ENCODE measurements at regions not wholly inside any gene's neighbourhood (a gene's known extent, or its start where the extent isn't known, plus 50 kb on each side); places are given as distances from the start of the nearest gene placed in this dataset.
"Not testable (repeated sequence)": the region's sequence is repeated elsewhere in the genome, so short reads cannot be mapped to it uniquely, and the experiment has no call there.

DNA sequence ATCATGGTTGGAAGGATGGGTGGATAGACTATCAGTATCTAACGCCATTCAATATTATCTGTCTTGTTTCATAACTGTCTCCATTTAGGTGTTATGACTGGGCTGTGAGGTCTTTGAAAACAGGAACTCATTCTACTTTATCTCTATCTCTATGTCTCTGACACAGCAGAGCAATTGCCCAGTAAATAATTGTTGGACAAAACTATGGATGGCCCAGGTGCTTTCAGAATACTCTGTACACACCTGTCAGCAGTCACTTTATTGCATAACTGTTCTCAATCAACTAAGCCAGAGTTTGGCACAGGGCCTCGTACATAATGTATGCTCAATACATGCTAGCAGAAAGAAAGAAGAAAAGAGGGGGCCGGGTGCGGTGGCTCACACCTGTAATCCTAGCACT, 210.3 kb downstream of the OPA1 start:
- no peak for DNase-seq (ENCODE audit: low spot score)

DNA sequence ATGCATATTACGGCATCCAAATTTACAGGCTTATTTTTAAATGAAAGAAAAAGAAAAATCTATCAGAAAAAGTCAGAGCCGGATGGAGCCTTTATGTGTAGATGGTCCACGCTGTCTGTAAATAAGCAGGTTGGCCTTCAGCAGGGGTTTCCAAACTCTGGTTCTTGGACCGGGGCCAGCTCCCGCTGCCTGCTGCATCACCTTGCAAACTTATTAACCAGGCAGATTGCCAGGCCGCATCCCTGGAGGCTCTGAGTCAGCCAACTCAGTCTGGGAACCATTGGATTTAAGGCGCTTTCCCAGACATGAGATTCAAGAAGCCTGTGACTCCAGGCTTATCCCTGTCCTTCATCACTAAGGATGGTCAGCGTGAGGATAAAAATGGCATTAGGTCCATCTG, 212.4 kb downstream of the OPA1 start:
- DNase-seq (ENCODE audit: low spot score): peak; percentile 25

DNA sequence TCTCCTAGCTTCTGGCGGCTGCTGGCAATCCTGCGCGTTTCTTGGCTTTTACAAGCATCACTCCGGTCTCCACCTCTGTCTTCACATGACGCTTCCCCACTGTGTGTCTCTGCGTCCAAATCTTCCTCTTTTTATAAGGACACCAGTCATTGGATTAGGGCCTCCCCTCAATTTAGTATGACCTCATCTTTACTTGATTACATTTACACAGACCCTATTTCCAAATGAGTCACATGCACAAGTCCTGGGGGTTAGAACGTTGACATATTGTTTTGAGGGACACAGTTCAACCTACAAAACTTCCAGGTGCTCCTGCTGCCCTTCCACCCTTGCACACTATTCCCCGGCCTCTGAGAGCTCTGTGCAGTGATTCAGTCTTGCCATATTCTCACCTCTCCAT, 215.3 kb downstream of the OPA1 start:
- DNase-seq (ENCODE audit: low spot score): no peak

DNA sequence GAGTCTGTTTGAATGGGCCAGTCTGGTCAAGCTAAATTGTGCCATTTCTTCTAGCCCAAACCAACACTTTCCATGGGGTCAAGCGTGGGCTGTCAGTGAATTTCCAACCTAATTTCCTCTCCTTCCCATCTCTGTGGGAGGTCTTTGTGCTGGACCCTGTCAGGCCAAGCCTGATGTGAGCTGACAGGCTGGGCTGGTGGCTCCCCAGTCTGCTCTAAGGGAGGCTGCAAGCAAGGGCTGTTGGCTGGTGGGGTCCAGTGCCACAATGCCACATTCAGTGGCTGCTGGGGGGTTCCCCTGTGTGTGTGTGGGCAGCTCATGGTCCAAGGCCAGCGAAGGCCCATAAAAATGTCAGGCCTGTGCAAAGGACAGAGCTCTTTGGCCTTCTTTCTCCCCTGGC, 216.1 kb downstream of the OPA1 start:
- no peak for DNase-seq (ENCODE audit: low spot score)

DNA sequence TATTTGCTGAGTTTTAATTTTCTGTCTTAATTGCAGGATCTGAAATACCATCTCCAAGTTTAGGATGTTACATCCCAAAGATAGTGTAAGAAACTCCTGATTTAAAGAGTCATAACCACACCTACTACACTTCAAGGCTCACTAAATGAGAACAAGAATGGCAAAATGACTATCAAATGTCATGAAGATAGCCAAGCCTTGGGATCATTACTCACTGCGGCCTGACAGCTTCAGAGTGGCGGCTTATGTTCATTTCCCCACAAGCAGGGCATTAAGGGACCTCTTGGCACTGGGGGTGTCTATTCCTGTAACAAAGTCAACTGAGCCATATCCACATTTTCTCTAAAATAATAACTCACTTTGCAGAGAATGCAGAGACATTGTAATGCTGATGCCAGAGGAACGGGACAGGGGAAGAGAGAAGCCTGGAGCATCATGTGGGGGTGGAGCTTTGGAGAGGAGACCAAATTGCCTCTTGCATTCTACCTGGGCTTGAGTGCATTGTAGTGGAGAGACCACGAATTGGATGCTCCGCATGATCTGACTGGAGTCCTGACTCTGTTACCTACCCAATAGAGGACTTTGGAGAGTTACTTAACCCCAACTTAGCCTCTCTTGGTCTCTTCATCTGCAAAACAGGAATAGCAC, 219.2 kb downstream of the OPA1 start:
- DNase-seq (ENCODE audit: low spot score): no peak

DNA sequence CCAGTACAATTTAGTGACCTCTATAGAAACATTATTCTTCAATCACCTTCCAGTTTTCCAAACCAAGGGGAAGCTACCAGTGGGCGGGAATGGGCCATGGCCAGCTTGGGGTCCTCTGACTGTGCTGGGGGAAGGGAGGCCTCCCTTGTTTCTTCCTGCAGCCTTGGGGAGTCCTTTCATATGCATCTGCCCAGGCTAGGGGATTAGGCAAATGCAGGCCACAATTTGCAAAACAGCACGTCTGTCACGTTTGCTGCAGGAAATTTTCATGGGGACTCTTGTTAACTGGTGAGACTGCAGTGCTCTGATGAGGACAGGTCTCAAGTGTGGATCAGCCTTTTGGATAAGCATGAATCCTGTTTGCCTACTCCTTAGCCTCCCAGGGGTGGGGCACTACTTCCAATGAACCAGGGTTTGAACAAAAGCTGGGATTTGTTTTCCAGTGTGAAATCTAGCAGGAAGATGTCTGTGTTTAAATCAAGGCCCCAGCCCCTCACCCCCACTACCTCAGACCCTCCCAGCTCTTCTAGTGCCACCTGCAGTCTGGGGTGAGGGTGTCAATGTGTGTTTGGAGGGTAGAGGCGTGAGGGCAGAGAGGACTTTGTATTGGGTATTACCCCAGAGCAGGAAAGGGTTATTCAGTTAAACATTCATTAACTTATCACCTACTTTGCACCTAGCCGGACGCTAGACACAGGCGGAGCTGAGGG, 219.9 kb downstream of the OPA1 start:
- no peak for DNase-seq (ENCODE audit: low spot score)

DNA sequence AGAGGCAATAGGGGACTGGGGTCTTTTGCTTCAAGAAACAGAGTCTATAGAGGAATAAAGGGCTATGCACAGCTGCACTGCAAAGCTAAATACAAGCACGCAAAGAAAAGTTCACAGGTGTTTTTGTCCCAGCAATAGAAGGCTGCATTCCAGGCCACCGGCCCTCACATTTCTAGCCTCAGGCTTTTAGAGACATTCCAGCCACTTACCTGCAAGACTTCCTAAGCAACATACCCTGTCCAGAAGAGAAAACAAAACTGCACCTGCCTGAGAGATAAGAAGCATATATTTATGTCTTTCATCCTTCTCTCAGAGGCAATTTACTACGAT, 220.5 kb downstream of the OPA1 start:
- DNase-seq (ENCODE audit: low spot score): no peak

DNA sequence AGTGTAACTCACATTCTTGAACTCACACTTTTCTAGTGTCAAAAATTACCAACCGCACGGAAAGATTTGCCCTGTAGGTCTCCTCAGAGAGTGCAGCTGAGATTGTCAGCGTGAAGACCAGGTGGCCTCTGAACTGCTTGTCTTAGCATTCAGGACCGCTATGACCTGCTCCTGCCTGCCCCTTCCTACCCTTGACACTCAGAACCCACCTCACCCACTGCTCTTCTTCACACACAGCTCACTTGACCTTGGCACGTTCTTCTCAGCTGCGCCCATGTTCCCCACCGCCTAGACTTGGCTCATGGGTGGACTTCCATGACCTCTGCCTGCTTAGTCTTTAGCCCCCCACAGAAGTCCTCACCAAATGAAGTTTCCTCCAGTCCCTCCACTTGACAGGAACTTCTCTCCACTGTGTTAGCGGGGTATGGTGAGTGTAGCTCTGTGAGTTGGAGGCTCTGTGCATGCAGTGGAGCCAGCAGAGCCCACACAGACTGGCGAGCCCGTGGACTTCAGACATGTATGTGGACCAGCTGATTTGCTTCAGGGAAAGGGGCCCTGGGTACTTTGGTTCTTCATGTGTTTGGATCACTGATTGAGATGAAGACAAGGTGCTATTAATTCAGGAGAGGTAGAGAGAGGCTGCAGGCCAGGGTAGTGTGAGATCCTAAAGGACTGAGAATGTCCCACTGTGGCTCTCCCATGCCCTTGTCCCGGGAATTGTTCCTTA, 221.3 kb downstream of the OPA1 start:
- no peak for DNase-seq (ENCODE audit: low spot score)

DNA sequence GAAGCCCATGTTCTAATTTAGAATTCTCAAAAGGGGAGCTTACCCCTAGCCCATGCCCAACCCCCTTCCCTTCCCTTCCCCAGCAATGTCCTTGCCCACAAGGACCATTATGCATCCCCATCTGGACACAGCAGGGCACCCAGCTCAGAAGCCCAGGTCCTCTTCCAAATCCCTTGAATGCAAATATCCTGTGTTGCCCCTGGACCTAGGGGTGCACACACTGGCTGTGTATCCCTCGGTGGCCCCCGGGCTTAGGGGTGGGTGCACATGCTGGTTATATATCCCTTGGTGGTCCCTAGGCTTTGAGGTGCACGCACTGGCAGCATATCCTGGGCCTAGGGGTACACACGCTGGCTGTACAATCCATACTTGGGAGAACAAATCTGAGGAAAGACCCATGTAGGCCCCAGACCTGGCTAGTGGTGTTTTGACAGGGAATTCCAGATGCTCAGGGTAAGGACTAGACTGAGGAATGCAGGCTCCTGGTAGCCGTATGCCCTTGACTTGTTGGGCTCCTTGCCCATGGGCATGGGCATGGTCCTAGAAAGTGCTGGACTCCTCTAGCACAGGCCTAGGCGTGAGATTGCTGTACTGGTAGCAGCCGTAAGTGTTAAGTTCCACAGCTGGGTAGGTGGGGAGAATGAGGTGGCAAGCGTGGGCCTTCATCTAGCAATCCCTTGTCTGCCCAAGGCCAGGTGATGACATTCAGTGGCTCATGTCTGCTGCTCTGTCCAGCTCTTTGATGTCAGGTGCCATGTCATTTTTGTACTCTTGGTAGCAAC, 222.4 kb downstream of the OPA1 start:
- DNase-seq (ENCODE audit: low spot score): no peak

DNA sequence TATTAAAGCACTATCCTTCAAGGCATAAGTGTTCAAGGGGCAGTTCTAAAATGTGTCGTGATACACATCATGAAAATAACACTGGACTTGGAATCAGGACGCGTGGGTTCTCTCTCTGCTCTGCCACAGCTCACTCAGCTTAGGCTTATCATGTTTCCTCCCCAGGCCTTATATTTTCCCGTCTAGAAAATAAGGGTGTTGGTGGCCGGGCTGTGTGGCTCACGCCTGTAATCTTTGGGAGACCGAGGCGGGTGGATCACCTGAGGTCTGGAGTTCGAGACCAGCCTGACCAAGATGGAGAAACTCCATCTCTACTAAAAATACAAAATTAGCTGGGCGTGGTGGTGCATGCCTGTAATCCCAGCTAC, 223.0 kb downstream of the OPA1 start:
- no peak for DNase-seq (ENCODE audit: low spot score)

DNA sequence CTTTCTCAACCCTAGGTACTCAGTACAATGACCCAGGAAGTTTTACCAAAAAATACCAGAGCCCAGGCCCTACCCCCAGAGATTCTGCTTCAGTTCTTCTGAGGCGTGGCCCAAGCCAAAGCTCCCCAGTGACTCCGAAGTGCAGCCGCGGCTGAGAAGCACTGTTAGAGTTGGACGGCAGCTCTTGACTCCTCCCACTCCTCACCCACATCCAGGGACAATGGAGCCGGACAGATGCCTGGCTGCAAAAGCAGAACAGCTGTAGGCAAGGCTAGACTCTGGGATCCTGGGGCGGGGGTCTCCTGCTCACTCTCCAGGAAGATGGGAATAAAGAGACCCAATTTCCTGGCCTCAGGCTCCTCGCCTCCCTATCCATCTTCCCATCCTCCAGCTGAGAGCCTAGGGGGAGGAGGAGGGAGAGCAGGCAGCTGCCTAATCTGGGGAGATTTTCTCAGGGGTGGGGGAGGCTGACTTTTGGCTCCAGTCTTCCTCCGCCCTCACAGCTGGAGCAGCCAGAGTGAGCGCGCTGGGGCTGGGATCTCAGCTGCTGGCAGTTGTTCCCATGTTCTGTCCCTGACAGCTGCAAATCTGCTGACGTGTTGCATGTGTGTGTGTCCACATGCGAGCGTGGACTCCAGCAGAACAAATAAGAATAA, 223.8 kb downstream of the OPA1 start:
- DNase-seq (ENCODE audit: low spot score): peak; percentile 25

DNA sequence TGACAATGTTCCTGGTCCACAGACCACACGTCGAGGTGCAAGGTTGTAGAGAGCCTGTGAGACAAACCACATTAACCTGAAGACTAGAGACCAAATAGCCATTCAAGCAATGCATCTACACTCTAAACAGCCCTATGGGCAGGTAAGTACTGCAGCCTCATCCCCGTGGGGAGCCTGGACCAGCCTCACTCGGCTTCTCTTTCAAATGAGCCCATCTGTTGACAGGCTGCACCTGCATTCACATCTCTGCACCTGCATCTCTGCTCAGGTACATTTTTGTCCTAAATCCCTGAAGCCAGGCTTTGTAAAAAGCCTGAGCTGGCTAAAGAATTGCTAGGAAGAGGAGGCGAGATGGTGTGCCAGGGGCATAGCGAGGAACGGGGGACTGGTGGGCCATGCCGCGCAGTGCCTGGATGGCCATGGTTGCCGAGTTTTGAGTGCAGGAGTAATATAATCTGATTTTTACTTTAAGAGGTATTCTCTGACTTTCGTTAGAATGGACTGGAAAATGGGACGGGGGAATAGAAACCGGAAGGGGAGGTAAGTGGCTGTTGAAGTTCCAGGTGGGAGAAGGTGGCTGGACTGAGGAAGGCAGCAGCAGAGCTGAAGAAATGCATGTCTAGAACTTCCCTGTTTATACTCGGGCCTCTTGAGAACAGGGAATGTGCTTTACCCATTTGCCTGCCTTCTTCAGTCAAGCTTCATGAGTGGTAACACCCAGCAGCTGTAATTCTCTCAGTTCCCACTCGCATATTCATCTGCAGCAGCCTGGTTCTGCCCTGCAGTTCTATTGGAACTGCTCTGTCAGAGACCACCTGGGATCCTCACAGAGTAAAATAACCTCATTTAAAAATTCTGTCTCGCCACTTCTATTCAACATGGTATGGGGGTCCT, 226.4 kb downstream of the OPA1 start:
- DNase-seq (ENCODE audit: low spot score): no peak

DNA sequence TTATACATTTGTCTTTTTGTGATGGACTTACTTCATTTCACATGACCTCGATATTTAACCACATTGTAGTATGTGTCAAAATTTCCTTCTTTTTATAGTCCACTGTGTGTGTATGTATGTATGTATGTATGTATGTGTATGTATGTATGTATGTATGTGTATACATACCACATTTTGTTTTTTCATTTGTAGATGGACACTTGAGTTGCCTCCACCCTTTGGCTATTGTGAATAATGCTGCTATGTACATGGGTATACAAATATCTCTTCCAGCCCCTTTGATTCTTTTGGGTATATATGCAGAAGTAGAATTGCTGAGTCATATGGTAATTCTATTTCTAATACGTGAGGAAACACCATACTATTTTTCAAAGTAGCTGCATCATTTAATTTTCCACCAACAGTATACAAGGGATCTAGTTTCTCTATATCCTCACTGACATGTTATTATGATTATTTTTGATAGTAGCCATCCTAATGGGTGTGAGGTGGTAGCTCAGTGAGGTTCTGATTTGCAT, 228.2 kb downstream of the OPA1 start:
- no peak for DNase-seq (ENCODE audit: low spot score)

DNA sequence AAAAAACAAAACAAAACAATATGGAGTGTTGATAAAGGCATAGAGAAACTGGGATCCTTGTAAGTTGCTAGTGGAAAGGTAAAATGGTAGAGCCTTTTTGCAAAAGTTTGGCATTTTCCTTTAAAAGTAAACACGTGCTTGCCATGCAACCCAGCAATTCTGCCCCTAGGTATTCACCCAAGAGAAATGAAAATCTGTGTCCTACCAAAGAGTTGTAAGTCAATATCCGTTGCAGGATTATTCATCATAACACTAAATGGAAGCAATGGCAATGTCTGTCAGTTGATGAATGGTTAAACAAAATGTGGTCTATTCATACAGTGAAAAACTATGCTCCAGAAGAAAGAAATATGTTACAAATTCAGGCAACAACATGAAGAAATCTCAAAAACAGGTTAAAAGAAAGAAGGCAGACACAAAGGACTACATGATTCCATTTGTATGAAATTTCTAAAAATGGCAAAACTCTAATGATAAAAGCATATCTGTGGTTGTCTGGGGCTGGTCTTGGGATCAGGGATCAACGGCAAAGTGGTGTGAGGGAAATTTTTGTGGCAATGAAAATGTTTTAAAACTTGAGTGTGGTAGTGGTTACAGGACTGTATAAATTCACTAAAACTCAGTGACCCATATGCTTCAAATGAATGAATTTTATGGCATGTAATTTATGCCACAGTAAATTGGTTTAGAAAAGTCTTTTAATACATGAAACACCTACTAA, 229.6 kb downstream of the OPA1 start:
- DNase-seq (ENCODE audit: low spot score): no peak

DNA sequence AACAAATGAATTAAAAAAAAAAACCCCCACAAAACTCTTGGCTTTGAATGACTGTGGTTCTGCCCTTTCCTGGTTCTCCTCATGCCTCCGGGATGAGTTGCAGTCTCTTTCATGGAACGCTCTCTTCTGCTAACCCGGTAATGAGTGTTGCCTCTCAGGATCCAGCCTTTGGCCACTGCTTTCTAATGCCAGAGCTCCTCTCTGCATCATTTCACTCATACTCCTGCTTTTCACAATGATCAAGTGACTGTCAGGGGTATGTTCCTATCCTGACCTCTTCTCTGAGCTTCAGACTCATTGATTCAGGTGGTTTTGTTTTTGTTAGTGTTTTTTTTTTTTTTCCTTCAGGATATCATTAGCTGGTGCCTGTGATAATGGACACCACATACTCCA, 230.2 kb downstream of the OPA1 start:
- not testable (repeated sequence) for DNase-seq (ENCODE audit: low spot score)

DNA sequence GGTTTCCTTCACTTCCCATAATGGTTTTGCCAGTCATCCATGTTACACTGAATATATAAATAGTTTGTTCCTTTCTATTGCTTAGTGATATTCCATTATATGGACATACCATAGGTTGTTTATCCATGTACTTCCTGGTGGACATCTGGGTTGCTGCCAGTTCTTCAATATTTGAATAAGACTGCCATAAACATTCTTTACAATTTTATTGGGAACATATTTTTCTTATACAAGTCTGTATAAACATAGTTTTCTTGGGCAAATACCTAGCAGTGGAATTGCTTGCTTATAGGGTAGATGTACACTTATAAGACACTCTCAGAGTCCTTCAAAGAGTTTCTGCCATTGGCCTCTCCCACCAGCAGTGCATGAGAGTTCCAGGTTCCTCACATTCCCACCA, 231.4 kb downstream of the OPA1 start:
- no peak for DNase-seq (ENCODE audit: low spot score)

DNA sequence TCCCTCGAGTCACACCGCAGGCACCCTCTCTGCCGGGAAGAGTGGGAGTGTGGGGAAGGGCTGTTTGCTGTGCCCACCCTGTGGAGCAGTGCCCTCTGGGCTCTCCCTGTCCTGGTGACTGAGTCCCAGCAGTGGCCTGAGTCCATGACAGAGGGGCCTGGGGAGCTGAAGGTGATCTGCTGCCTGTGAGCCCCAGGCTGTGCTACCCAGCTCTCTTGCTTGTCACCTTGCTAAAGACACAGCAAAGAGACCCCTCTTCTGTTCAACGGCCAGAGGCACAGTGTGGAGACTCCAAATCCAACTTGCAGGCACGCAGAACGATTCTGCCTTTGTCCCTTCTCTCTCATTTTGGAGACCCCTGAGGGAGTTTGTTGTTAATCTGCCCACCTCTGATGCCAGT, 232.6 kb downstream of the OPA1 start:
- no peak for DNase-seq (ENCODE audit: low spot score)

DNA sequence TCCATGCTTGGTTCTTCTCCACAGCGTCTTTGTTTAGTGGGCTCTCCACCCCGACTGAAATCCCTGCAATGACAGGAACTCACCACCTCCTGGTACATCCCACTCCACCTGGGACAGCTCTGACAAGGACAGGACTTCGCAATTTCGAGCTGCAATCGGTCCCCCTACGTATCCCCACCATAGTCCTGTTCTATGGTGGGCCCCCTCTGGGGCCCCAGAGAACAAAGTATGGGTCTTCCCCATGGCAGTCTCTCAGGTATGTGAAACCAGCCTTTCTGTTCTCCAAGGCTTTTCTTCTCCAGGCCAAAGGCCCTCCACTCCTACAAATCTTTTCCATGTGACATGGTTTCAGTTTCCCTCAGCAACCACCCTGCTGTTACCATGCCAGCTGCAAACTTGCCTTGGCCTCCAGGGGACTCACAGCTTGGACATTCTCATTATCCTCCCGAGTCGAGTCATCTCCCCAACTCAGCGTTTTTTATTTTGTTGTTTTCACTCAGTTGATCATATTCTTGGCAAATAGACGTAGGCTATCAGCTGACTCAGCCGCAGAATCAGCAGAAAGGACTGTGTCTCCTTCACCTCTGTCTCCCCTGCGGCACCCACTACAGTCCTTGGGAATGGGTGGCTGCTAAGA, 233.3 kb downstream of the OPA1 start:
- DNase-seq (ENCODE audit: low spot score): no peak

DNA sequence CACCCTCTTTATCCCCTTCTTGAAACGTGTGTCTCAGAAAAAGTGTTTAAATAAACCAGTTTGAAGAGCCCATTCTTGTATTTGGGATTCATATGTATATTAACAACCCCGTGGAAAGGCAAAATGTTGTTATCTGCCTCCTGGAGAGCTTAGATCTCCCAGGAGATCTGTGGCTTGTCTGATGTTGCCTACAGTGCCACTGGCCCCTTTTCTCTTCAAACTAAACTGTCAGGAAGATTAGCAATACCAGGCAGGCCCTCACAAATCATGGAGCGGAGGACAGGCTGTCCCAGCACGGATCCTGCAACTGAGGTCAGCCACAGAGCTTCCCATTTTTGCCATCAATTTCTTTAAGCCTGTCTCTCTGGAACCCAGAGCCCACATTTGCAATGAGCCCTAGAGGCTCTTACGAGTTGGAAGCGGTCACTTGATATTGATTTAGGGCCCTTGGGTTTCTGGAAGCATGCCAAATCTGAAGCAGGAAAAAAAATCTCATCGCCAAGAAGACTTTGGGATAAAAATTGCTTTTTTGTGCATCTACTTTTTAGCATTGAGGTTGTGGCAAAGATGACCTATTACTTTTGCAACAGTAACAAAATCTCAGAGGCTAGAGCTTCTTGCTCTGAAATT, 234.1 kb downstream of the OPA1 start:
- no peak for DNase-seq (ENCODE audit: low spot score)
